ENCODE measurements at regions not wholly inside any gene's neighbourhood (a gene's known extent, or its start where the extent isn't known, plus 50 kb on each side); places are given as distances from the start of the nearest gene placed in this dataset.
"Not testable (repeated sequence)": the region's sequence is repeated elsewhere in the genome, so short reads cannot be mapped to it uniquely, and the experiment has no call there.

- peaks cover 20% of the 10 kb centered on the region for H3K27me3 Mint-ChIP-seq (ENCODE audit: low read depth)
- no peaks in the 10 kb centered on the region for H3K4me1 Mint-ChIP-seq (ENCODE audit: low read depth)
- DNase-seq, result no peak
- no peak overlapping the region for H3K4me3 Mint-ChIP-seq
- CTCF ChIA-PET, result no interaction called here
- no peak overlapping the region for H3K27ac Mint-ChIP-seq
- no peaks in the 10 kb centered on the region for H3K36me3 Mint-ChIP-seq (ENCODE audit: low read depth)
- H3K9me3 Mint-ChIP-seq, result peaks cover under 1% of the 10 kb centered on the region
- intact Hi-C loops (cut with micrococcal nuclease), result no loop called here
Measured at GRCh38 chr2:173557497-173557896, 202.8 kb downstream of the CDCA7 start.

- H3K27ac Mint-ChIP-seq, result no peak overlapping the region
Measured at GRCh38 chr2:173567493-173567892, 212.8 kb downstream of the CDCA7 start.

DNA sequence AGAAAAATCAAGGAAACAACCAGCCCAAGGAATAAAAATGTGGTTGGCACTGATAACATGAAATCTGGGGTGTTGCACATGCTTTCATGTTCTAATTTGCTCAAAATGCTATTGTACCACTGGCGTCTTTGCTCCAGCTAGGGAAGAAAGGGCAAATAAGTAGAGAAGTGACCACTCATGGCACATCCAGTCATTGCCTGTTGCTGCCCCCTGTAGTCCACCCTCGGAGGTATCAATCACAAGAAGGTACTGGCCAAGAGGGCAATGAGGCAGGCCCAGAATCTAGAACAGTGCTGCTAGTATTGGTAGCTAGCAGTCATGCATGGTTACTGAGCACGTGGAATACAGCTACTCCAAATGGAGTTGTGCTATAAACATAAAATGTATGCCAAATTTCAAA lies 213.4 kb downstream of the CDCA7 start:
- intact Hi-C loops (cut with micrococcal nuclease), result loop anchor here (1.0 kb wide), 1 partner anchor 168 kb away; no protein-coding TSS in a partner anchor
- Mint-ChIP-seq H3K4me3 (no peak overlapping the region), H3K27ac (no peak overlapping the region), H3K9me3 (no peaks in the 10 kb centered on the region), H3K27me3 (ENCODE audit: low read depth) (peaks cover 9% of the 10 kb centered on the region), H3K36me3 (ENCODE audit: low read depth) (no peaks in the 10 kb centered on the region), H3K4me1 (ENCODE audit: low read depth) (peaks cover 4% of the 10 kb centered on the region)
- CTCF ChIA-PET, result interaction anchor here (0.7 to 1.2 kb wide), 3 partner anchors 20 to 165 kb away, joined by 3 to 4 read pairs (median 4); no protein-coding TSS in a partner anchor
- peak; percentile 37 for DNase-seq

More at GRCh38 chr2:173567493-173567892, 212.8 kb downstream of the CDCA7 start:
- Mint-ChIP-seq H3K4me1 (ENCODE audit: low read depth) (peaks cover 4% of the 10 kb centered on the region), H3K4me3 (no peak overlapping the region), H3K36me3 (ENCODE audit: low read depth) (no peaks in the 10 kb centered on the region), H3K9me3 (peaks cover 1% of the 10 kb centered on the region), H3K27me3 (ENCODE audit: low read depth) (peaks cover 14% of the 10 kb centered on the region)
- intact Hi-C loops (cut with micrococcal nuclease), result no loop called here
- CTCF ChIA-PET, result interaction anchor here (0.6 to 1.2 kb wide), 3 partner anchors 19 to 678 kb away, joined by 3 to 4 read pairs (median 3); no protein-coding TSS in a partner anchor
- no peak for DNase-seq

- H3K27ac Mint-ChIP-seq, result no peak overlapping the region
- CTCF ChIA-PET, result no interaction called here
- peaks cover 6% of the 10 kb centered on the region for H3K27me3 Mint-ChIP-seq (ENCODE audit: low read depth)
- H3K4me1 Mint-ChIP-seq (ENCODE audit: low read depth), result peaks cover 4% of the 10 kb centered on the region
- DNase-seq, result peak; percentile 8
- H3K36me3 Mint-ChIP-seq (ENCODE audit: low read depth), result no peaks in the 10 kb centered on the region
- intact Hi-C loops (cut with micrococcal nuclease), result loop anchor here (1.0 to 5.0 kb wide), 2 partner anchors 471 to 770 kb away; no protein-coding TSS in a partner anchor
- no peak overlapping the region for H3K4me3 Mint-ChIP-seq
- no peaks in the 10 kb centered on the region for H3K9me3 Mint-ChIP-seq
Measured at GRCh38 chr2:173571021-173571821, 216.5 kb downstream of the CDCA7 start.

- H3K36me3 Mint-ChIP-seq (ENCODE audit: low read depth), result no peaks in the 10 kb centered on the region
- no peak overlapping the region for H3K4me3 Mint-ChIP-seq
- H3K27ac Mint-ChIP-seq, result no peak overlapping the region
- CTCF ChIA-PET, result no interaction called here
- peaks cover 4% of the 10 kb centered on the region for H3K4me1 Mint-ChIP-seq (ENCODE audit: low read depth)
- no peaks in the 10 kb centered on the region for H3K9me3 Mint-ChIP-seq
- H3K27me3 Mint-ChIP-seq (ENCODE audit: low read depth), result peaks cover 6% of the 10 kb centered on the region
- no peak for DNase-seq
- intact Hi-C loops (cut with micrococcal nuclease), result loop anchor here (1.0 to 5.0 kb wide), 3 partner anchors 470 to 769 kb away; no protein-coding TSS in a partner anchor
Measured at GRCh38 chr2:173571887-173572680, 217.4 kb downstream of the CDCA7 start.

GRCh38 chr2:173572848-173573247 lies 218.2 kb downstream of the CDCA7 start:
- no peak overlapping the region for H3K27ac Mint-ChIP-seq
- intact Hi-C loops (cut with micrococcal nuclease), result loop anchor here (2.0 to 5.0 kb wide), 2 partner anchors 469 to 506 kb away; no protein-coding TSS in a partner anchor
- no peaks in the 10 kb centered on the region for H3K9me3 Mint-ChIP-seq
- peaks cover 6% of the 10 kb centered on the region for H3K27me3 Mint-ChIP-seq (ENCODE audit: low read depth)
- H3K4me3 Mint-ChIP-seq, result no peak overlapping the region
- no peaks in the 10 kb centered on the region for H3K36me3 Mint-ChIP-seq (ENCODE audit: low read depth)
- DNase-seq, result no peak
- CTCF ChIA-PET, result no interaction called here
- H3K4me1 Mint-ChIP-seq (ENCODE audit: low read depth), result peaks cover 4% of the 10 kb centered on the region

GRCh38 chr2:173573782-173574181 lies 219.1 kb downstream of the CDCA7 start:
- not testable (repeated sequence) for H3K27me3 Mint-ChIP-seq (ENCODE audit: low read depth); H3K4me3 Mint-ChIP-seq; H3K9me3 Mint-ChIP-seq; H3K36me3 Mint-ChIP-seq (ENCODE audit: low read depth); H3K27ac Mint-ChIP-seq; DNase-seq; H3K4me1 Mint-ChIP-seq (ENCODE audit: low read depth)
- intact Hi-C loops (cut with micrococcal nuclease), result loop anchor here (2.0 to 5.0 kb wide), 2 partner anchors 469 to 505 kb away; no protein-coding TSS in a partner anchor
- CTCF ChIA-PET, result interaction anchor here (0.6 kb wide), 1 partner anchor 23 kb away, joined by 3 read pairs; no protein-coding TSS in a partner anchor

GRCh38 chr2:173574324-173575112 lies 219.8 kb downstream of the CDCA7 start:
- no peak for DNase-seq
- H3K4me3 Mint-ChIP-seq, result no peak overlapping the region
- CTCF ChIA-PET, result interaction anchor here (0.6 kb wide), 1 partner anchor 24 kb away, joined by 3 read pairs; no protein-coding TSS in a partner anchor
- peaks cover 3% of the 10 kb centered on the region for H3K27me3 Mint-ChIP-seq (ENCODE audit: low read depth)
- H3K9me3 Mint-ChIP-seq, result no peaks in the 10 kb centered on the region
- peaks cover 4% of the 10 kb centered on the region for H3K4me1 Mint-ChIP-seq (ENCODE audit: low read depth)
- H3K36me3 Mint-ChIP-seq (ENCODE audit: low read depth), result no peaks in the 10 kb centered on the region
- no peak overlapping the region for H3K27ac Mint-ChIP-seq
- intact Hi-C loops (cut with micrococcal nuclease), result loop anchor here (5.0 kb wide), 1 partner anchor 468 kb away; no protein-coding TSS in a partner anchor

- intact Hi-C loops (cut with micrococcal nuclease), result no loop called here
- no peaks in the 10 kb centered on the region for H3K36me3 Mint-ChIP-seq (ENCODE audit: low read depth)
- CTCF ChIA-PET, result no interaction called here
Measured at GRCh38 chr2:173578404-173579107, 223.9 kb downstream of the CDCA7 start.

DNA sequence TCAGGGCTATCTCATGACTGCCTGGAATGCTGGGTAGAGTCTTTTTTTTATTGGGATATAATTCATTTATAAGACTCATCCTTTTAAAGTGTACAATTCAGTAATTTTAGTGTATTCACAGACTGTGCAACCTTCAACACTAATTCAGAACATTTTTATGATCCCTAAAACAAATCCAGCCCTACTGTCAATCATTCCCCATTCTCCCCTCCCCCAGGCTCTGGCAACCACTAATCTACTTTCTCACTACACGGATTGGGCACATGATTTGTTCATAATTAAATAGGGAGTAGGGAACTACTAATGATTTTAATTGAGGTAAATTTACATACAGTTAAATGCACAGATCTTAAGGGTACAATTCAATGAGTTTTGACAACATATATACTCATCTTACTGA lies 225.7 kb downstream of the CDCA7 start:
- DNase-seq, result no peak
- Mint-ChIP-seq H3K36me3 (ENCODE audit: low read depth) (no peaks in the 10 kb centered on the region), H3K4me1 (ENCODE audit: low read depth) (no peaks in the 10 kb centered on the region), H3K4me3 (no peak overlapping the region), H3K27me3 (ENCODE audit: low read depth) (peaks cover 4% of the 10 kb centered on the region), H3K9me3 (no peaks in the 10 kb centered on the region), H3K27ac (no peak overlapping the region)
- intact Hi-C loops (cut with micrococcal nuclease), result no loop called here
- CTCF ChIA-PET, result no interaction called here

More at GRCh38 chr2:173578404-173579107, 223.9 kb downstream of the CDCA7 start:
- H3K9me3 Mint-ChIP-seq, result no peaks in the 10 kb centered on the region
- no peaks in the 10 kb centered on the region for H3K27me3 Mint-ChIP-seq (ENCODE audit: low read depth)
- no peak overlapping the region for H3K27ac Mint-ChIP-seq
- H3K4me1 Mint-ChIP-seq (ENCODE audit: low read depth), result no peaks in the 10 kb centered on the region
- no peak for DNase-seq
- no peak overlapping the region for H3K4me3 Mint-ChIP-seq

DNA sequence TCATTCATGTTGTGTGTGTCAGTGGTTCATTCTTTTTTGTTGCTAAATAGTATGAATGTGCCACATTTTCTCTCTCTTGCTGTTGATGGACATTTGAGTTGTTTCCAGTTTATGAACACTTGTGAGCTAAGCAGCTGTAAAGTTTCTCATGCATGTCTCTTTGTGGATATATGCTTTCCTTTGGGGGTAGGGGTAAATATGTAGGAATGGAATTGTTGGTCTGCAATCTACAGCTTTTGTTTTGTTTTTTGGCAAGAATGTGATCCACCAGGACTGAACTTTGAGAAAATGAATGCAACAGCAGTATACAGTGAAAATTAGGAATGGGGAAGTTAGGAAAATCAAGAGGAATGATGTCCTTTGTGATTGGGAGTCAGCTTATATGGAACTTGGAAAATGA lies 226.3 kb downstream of the CDCA7 start:
- no peaks in the 10 kb centered on the region for H3K36me3 Mint-ChIP-seq (ENCODE audit: low read depth)
- intact Hi-C loops (cut with micrococcal nuclease), result no loop called here
- no peak for DNase-seq
- no peak overlapping the region for H3K27ac Mint-ChIP-seq
- peaks cover 4% of the 10 kb centered on the region for H3K27me3 Mint-ChIP-seq (ENCODE audit: low read depth)
- H3K4me1 Mint-ChIP-seq (ENCODE audit: low read depth), result no peaks in the 10 kb centered on the region
- H3K9me3 Mint-ChIP-seq, result no peaks in the 10 kb centered on the region
- CTCF ChIA-PET, result no interaction called here
- H3K4me3 Mint-ChIP-seq, result no peak overlapping the region
